Stromal cell of bone marrow (primary cell): ENCODE measurements at regions not wholly inside any gene's neighbourhood (a gene's known extent, or its start where the extent isn't known, plus 50 kb on each side); places are given as distances from the start of the nearest gene placed in this dataset.
"Not testable (repeated sequence)": the region's sequence is repeated elsewhere in the genome, so short reads cannot be mapped to it uniquely, and the experiment has no call there.

Source experiments
- DNase-seq: peaks from one replicate; pipeline ENCODE4 v3.0.0-alpha.2; 2012; ENCODE audit warnings: low read depth

GRCh38 chr12:20044351-20044750, 324.0 kb upstream of the PDE3A start:
- DNase-seq = no peak

- peak; percentile 43 for DNase-seq
These were observed 323.5 kb upstream of the PDE3A start for GRCh38 chr12:20044846-20045245.

- DNase-seq = no peak
These were observed 320.4 kb upstream of the PDE3A start for GRCh38 chr12:20047901-20048300.

GRCh38 chr12:20050221-20050620, 318.1 kb upstream of the PDE3A start:
- peak; percentile 21 for DNase-seq

- no peak for DNase-seq
These were observed 314.6 kb upstream of the PDE3A start for GRCh38 chr12:20053782-20054181.

GRCh38 chr12:20055856-20056255, 312.5 kb upstream of the PDE3A start:
- DNase-seq = no peak

GRCh38 chr12:20057398-20057797, 310.9 kb upstream of the PDE3A start:
- no peak for DNase-seq

- DNase-seq = peak; percentile 51
These were observed 305.2 kb upstream of the PDE3A start for GRCh38 chr12:20063116-20063515.

- DNase-seq = no peak
These were observed 290.7 kb upstream of the PDE3A start for GRCh38 chr12:20077618-20078017.

GRCh38 chr12:20089077-20089476, 279.3 kb upstream of the PDE3A start:
- DNase-seq = no peak

- DNase-seq = not testable (repeated sequence)
These were observed 275.0 kb upstream of the PDE3A start for GRCh38 chr12:20093190-20093810.

GRCh38 chr12:20096430-20096829, 271.9 kb upstream of the PDE3A start:
- DNase-seq = no peak

GRCh38 chr12:20097626-20098025, 270.7 kb upstream of the PDE3A start:
- peak; percentile 84 for DNase-seq

GRCh38 chr12:20099395-20100183, 268.7 kb upstream of the PDE3A start:
- DNase-seq = no peak

- no peak for DNase-seq
These were observed 267.3 kb upstream of the PDE3A start for GRCh38 chr12:20101046-20101445.

- no peak for DNase-seq
These were observed 262.4 kb upstream of the PDE3A start for GRCh38 chr12:20105943-20106342.

- no peak for DNase-seq
These were observed 258.7 kb upstream of the PDE3A start for GRCh38 chr12:20109676-20110075.

- not testable (repeated sequence) for DNase-seq
These were observed 253.0 kb upstream of the PDE3A start for GRCh38 chr12:20115371-20115770.

GRCh38 chr12:20119596-20120402, 248.5 kb upstream of the PDE3A start:
- DNase-seq = no peak

- no peak for DNase-seq
These were observed 248.0 kb upstream of the PDE3A start for GRCh38 chr12:20120403-20120725.

GRCh38 chr12:20122274-20122673, 246.1 kb upstream of the PDE3A start:
- DNase-seq = no peak

- DNase-seq = no peak
These were observed 244.9 kb upstream of the PDE3A start for GRCh38 chr12:20123465-20123864.

- no peak for DNase-seq
These were observed 243.0 kb upstream of the PDE3A start for GRCh38 chr12:20125276-20125798.
